Body of pancreas (tissue), 4 donors: ENCODE measurements at regions not wholly inside any gene's neighbourhood (a gene's known extent, or its start where the extent isn't known, plus 50 kb on each side); places are given as distances from the start of the nearest gene placed in this dataset.
"Not testable (repeated sequence)": the region's sequence is repeated elsewhere in the genome, so short reads cannot be mapped to it uniquely, and the experiment has no call there.

Experiments used
- ATAC-seq: fragments of 150-250 bp; one replicate; pipeline ENCODE4 v1.9.1; 2016
- DNase-seq, 4 donors: peaks; one replicate each; pipeline ENCODE4 v3.0.0-alpha.2; 2019
- H3K27ac ChIP-seq, 4 donors: fragments of 200-600 bp; sonication (generic); 1 replicate in 3 of 4; 2 replicates in 1 of 4; pipeline versions ENCODE4 v1.5.1 to v1.6.1; 2016 to 2019; ENCODE audit warnings: mild to moderate bottlenecking in 1 of 4, mixed read lengths in 1 of 4, moderate library complexity in 1 of 4
- H3K27me3 ChIP-seq, 2 donors: fragments of 200-600 bp; sonication (generic); one replicate each; pipeline ENCODE4 v1.6.0; 2016; ENCODE audit warnings: mild to moderate bottlenecking in 1 of 2
- H3K36me3 ChIP-seq, 2 donors: fragments of 200-600 bp; sonication (generic); replicated peaks in 1 of 2; 2 replicates each; pipeline ENCODE4 v1.5.1; 2016; ENCODE audit warnings: low read depth in 2 of 2; ENCODE audit not compliant: insufficient read depth in 1 of 2
- H3K4me1 ChIP-seq: fragments of 200-600 bp; sonication (generic); one replicate; pipeline ENCODE4 v1.6.0; 2016
- H3K4me3 ChIP-seq, 2 donors: fragments of 200-600 bp; sonication (generic); 1 replicate in 1 of 2; 2 replicates in 1 of 2; pipeline ENCODE4 v1.5.1; 2016 to 2019
- H3K9me3 ChIP-seq, 3 donors: fragments of 200-600 bp; sonication (generic); 1 replicate in 2 of 3; 2 replicates in 1 of 3; pipeline ENCODE4 v1.5.1; 2016
- CTCF ChIP-seq, 7 experiments: fragments of 450-650 bp in 4 of 7; fragments of 200-600 bp in 3 of 7; sonication (generic) in 3 of 7; IDR thresholded peaks; one replicate each; pipeline ENCODE4 v1.5.1; 2016 to 2019; ENCODE audit warnings: antibody characterized with exemption in 7 of 7
- POLR2A ChIP-seq, 3 donors: fragments of 450-650 bp; IDR thresholded peaks; one replicate each; pipeline ENCODE4 v1.6.1; 2016; ENCODE audit warnings: antibody characterized with exemption in 3 of 3, mild to moderate bottlenecking in 2 of 3
- WGBS, 2 donors: methylation state at CpG; one replicate each; pipeline ENCODE4 v1.1.5; 2017; 5-methylcytosine and 5-hydroxymethylcytosine counted together
- intact Hi-C: fragments of 100-400 bp; cut with DNase I; formaldehyde crosslinking; loops from one replicate; pipeline ENCODE4 v1.15.1; 2023

GRCh38 chr7:112982441-112983063 lies 104.1 kb downstream of the GPR85 start:
- 31 to 36% methylated on average over 1 of the region's 1 CpG for WGBS, 2 donors
- intact Hi-C loops, result no loop called here
- no peak overlapping the region for H3K27ac ChIP-seq
- no peak for ATAC-seq
- no peak for DNase-seq
- no peaks in the 10 kb centered on the region for H3K36me3 ChIP-seq
- no peaks in the 10 kb centered on the region for H3K9me3 ChIP-seq
- no peaks in the 10 kb centered on the region for H3K27me3 ChIP-seq
- TF ChIP-seq POLR2A (IDR thresholded peaks at IDR 0.05), result no peak
- TF ChIP-seq CTCF (IDR thresholded peaks at IDR 0.05), result no peak
- H3K4me3 ChIP-seq, result no peak overlapping the region
- no peaks in the 10 kb centered on the region for H3K4me1 ChIP-seq

- H3K36me3 ChIP-seq, result no peaks in the 10 kb centered on the region
- no peak overlapping the region for H3K4me3 ChIP-seq
- H3K9me3 ChIP-seq, result no peaks in the 10 kb centered on the region
- H3K27ac ChIP-seq, result no peak overlapping the region
- WGBS, 2 donors, result 88 to 91% methylated on average over 1 of the region's 1 CpG
- H3K27me3 ChIP-seq, result no peaks in the 10 kb centered on the region
- H3K4me1 ChIP-seq, result no peaks in the 10 kb centered on the region
- TF ChIP-seq POLR2A (IDR thresholded peaks at IDR 0.05), result no peak
- TF ChIP-seq CTCF (IDR thresholded peaks at IDR 0.05), result no peak
- no peak for DNase-seq
- intact Hi-C loops, result no loop called here
- ATAC-seq, result no peak
Measured at GRCh38 chr7:112981966-112982365, 104.7 kb downstream of the GPR85 start.

GRCh38 chr7:112979055-112979454 lies 107.6 kb downstream of the GPR85 start:
- H3K27me3 ChIP-seq, H3K9me3 ChIP-seq, intact Hi-C loops, H3K27ac ChIP-seq, DNase-seq, ATAC-seq, H3K36me3 ChIP-seq, H3K4me1 ChIP-seq, H3K4me3 ChIP-seq: not testable (repeated sequence)
- 77 to 83% methylated on average over 3 of the region's 3 CpGs for WGBS, 2 donors

GRCh38 chr7:112977244-112977955 lies 109.2 kb downstream of the GPR85 start:
- H3K36me3 ChIP-seq, H3K27ac ChIP-seq, DNase-seq, H3K4me3 ChIP-seq, H3K9me3 ChIP-seq, H3K27me3 ChIP-seq, H3K4me1 ChIP-seq, ATAC-seq, intact Hi-C loops: not testable (repeated sequence)
- 66 to 85% methylated on average over 6 of the region's 8 CpGs for WGBS, 2 donors

GRCh38 chr7:112970771-112971170 lies 115.9 kb downstream of the GPR85 start:
- TF ChIP-seq CTCF (IDR thresholded peaks at IDR 0.05) (no peak), POLR2A (IDR thresholded peaks at IDR 0.05) (no peak)
- Histone ChIP-seq H3K27me3 (no peaks in the 10 kb centered on the region), H3K4me3 (no peak overlapping the region), H3K36me3 (no peaks in the 10 kb centered on the region), H3K4me1 (no peaks in the 10 kb centered on the region), H3K9me3 (no peaks in the 10 kb centered on the region), H3K27ac (no peak overlapping the region)
- DNase-seq (no peak), ATAC-seq (no peak)
- intact Hi-C loops, result no loop called here

GRCh38 chr7:112969946-112970345 lies 116.7 kb downstream of the GPR85 start:
- no peaks in the 10 kb centered on the region for H3K9me3 ChIP-seq
- no peak for TF ChIP-seq POLR2A (IDR thresholded peaks at IDR 0.05)
- no peak for TF ChIP-seq CTCF (IDR thresholded peaks at IDR 0.05)
- H3K27me3 ChIP-seq, result no peaks in the 10 kb centered on the region
- WGBS, 2 donors, result 41 to 56% methylated on average over 1 of the region's 1 CpG
- intact Hi-C loops, result no loop called here
- ATAC-seq (no peak), DNase-seq (no peak)
- H3K36me3 ChIP-seq, result no peaks in the 10 kb centered on the region
- H3K4me3 ChIP-seq, result no peak overlapping the region
- no peak overlapping the region for H3K27ac ChIP-seq
- H3K4me1 ChIP-seq, result no peaks in the 10 kb centered on the region
